ENCODE measurements at regions not wholly inside any gene's neighbourhood (a gene's known extent, or its start where the extent isn't known, plus 50 kb on each side); places are given as distances from the start of the nearest gene placed in this dataset.

GRCh38 chr2:155022531-155022930 is 324.0 kb downstream of the KCNJ3 start:
- Mint-ChIP-seq H3K4me1 (no peaks in the 10 kb centered on the region), H3K27me3 (no peaks in the 10 kb centered on the region), H3K36me3 (ENCODE audit: low read depth) (no peaks in the 10 kb centered on the region), H3K27ac (no peak overlapping the region), H3K4me3 (no peak overlapping the region), H3K9me3 (peaks cover 3% of the 10 kb centered on the region)
- ChIA-PET CTCF (no interaction called here), POLR2A (no interaction called here)
- ATAC-seq (ENCODE audit: low read depth): no peak
- DNase-seq: no peak
- intact Hi-C loops (cut with micrococcal nuclease): no loop called here
- no peak for TF ChIP-seq CTCF (IDR thresholded peaks at IDR 0.05)

GRCh38 chr2:155021618-155022017 is 323.1 kb downstream of the KCNJ3 start:
- CTCF ChIA-PET: no interaction called here
- no peak overlapping the region for H3K27ac Mint-ChIP-seq
- intact Hi-C loops (cut with micrococcal nuclease): no loop called here
- DNase-seq (no peak), ATAC-seq (ENCODE audit: low read depth) (no peak)
- H3K27me3 Mint-ChIP-seq: no peaks in the 10 kb centered on the region
- POLR2A ChIA-PET: no interaction called here
- peaks cover 3% of the 10 kb centered on the region for H3K9me3 Mint-ChIP-seq
- H3K36me3 Mint-ChIP-seq (ENCODE audit: low read depth): no peaks in the 10 kb centered on the region
- no peak overlapping the region for H3K4me3 Mint-ChIP-seq
- no peaks in the 10 kb centered on the region for H3K4me1 Mint-ChIP-seq
- TF ChIP-seq CTCF (IDR thresholded peaks at IDR 0.05): no peak

- intact Hi-C loops (cut with micrococcal nuclease): no loop called here
- DNase-seq: no peak
- H3K27me3 Mint-ChIP-seq: no peaks in the 10 kb centered on the region
- no peak for TF ChIP-seq CTCF (IDR thresholded peaks at IDR 0.05)
- CTCF ChIA-PET: no interaction called here
- no peak overlapping the region for H3K27ac Mint-ChIP-seq
- no peaks in the 10 kb centered on the region for H3K36me3 Mint-ChIP-seq (ENCODE audit: low read depth)
- H3K9me3 Mint-ChIP-seq: peaks cover 3% of the 10 kb centered on the region
- POLR2A ChIA-PET: no interaction called here
- H3K4me1 Mint-ChIP-seq: no peaks in the 10 kb centered on the region
- ATAC-seq (ENCODE audit: low read depth): no peak
- no peak overlapping the region for H3K4me3 Mint-ChIP-seq
These were observed 321.8 kb downstream of the KCNJ3 start for GRCh38 chr2:155020246-155020645.

GRCh38 chr2:155010925-155011324 is 312.4 kb downstream of the KCNJ3 start:
- POLR2A ChIA-PET: no interaction called here
- H3K36me3 Mint-ChIP-seq (ENCODE audit: low read depth): no peaks in the 10 kb centered on the region
- intact Hi-C loops (cut with micrococcal nuclease): no loop called here

GRCh38 chr2:154995361-154995760 is 296.9 kb downstream of the KCNJ3 start:
- TF ChIP-seq CTCF (IDR thresholded peaks at IDR 0.05): no peak
- no peaks in the 10 kb centered on the region for H3K36me3 Mint-ChIP-seq (ENCODE audit: low read depth)
- no peak for DNase-seq
- no peaks in the 10 kb centered on the region for H3K27me3 Mint-ChIP-seq
- no peak overlapping the region for H3K4me3 Mint-ChIP-seq
- peaks cover under 1% of the 10 kb centered on the region for H3K9me3 Mint-ChIP-seq
- ChIA-PET CTCF (no interaction called here), POLR2A (no interaction called here)
- H3K27ac Mint-ChIP-seq: no peak overlapping the region
- intact Hi-C loops (cut with micrococcal nuclease): no loop called here
- no peaks in the 10 kb centered on the region for H3K4me1 Mint-ChIP-seq
- no peak for ATAC-seq (ENCODE audit: low read depth)

More at GRCh38 chr2:155010925-155011324, 312.4 kb downstream of the KCNJ3 start:
- ATAC-seq (ENCODE audit: low read depth) (no peak), DNase-seq (no peak)
- Mint-ChIP-seq H3K27me3 (no peaks in the 10 kb centered on the region), H3K4me3 (no peak overlapping the region), H3K4me1 (no peaks in the 10 kb centered on the region), H3K9me3 (peaks cover 2% of the 10 kb centered on the region), H3K27ac (no peak overlapping the region)
- TF ChIP-seq CTCF (IDR thresholded peaks at IDR 0.05): no peak
- CTCF ChIA-PET: no interaction called here

All from activated B cell treated with CpG ODN at 0.5 μM for 24 hours (primary cell).